GM12878 (cell line): ENCODE measurements at regions not wholly inside any gene's neighbourhood (a gene's known extent, or its start where the extent isn't known, plus 50 kb on each side); places are given as distances from the start of the nearest gene placed in this dataset.

Experiments
- ATAC-seq: fragments of 200-7000 bp; cut with Tn5 transposase; 3 replicates; pipeline ENCODE4 v1.9.1; 2020; ENCODE audit warnings: mild to moderate bottlenecking, moderate library complexity
- BruUV-seq: library from RNA; stranded (reverse); fragments of 400-500 nt; replicated peaks from 2 replicates; lab custom pipeline; 2021; lab: Mats Ljungman, UMichigan
- CTCF ChIA-PET: fragments of 300-600 bp; sonication (Branson Sonifier 250); formaldehyde crosslinking; extraction: SDS; loops from one replicate; lab custom pipeline; 2021; ENCODE audit warnings: inconsistent platforms; lab: Yijun Ruan, JAX
- POLR2A ChIA-PET: fragments of 350-600 bp; formaldehyde crosslinking; extraction: SDS; loops from one replicate; lab custom pipeline; 2021; ENCODE audit warnings: inconsistent platforms; lab: Charles Lee
- RAD21 ChIA-PET: fragments of 300-600 bp; sonication (Branson Sonifier 250); formaldehyde crosslinking; loops from one replicate; lab custom pipeline; 2023; ENCODE audit warnings: antibody characterized with exemption; ENCODE audit not compliant: unreplicated experiment; lab: Charles Lee
- SMC1A ChIA-PET: fragments of 300-600 bp; sonication (Branson Sonifier 250); formaldehyde crosslinking; loops from one replicate; lab custom pipeline; 2023; ENCODE audit not compliant: unreplicated experiment, uncharacterized antibody; lab: Charles Lee
- DNase-seq: peaks from one replicate; pipeline ENCODE4 v3.0.0-alpha.2; 2011; ENCODE audit warnings: low read depth, low spot score
- FAIRE-seq: peaks from 3 replicates; lab custom pipeline; 2011; peaks lifted over from hg19 to GRCh38; lab: Jason Lieb, UNC
- H2AFZ ChIP-seq: 2 replicates; pipeline ENCODE4 v1.6.0; 2011; ENCODE audit warnings: low read depth, low read length, control low read depth; ENCODE audit not compliant: control insufficient read depth
- H3K27ac ChIP-seq: 2 replicates; pipeline ENCODE4 v1.5.1; 2011; ENCODE audit warnings: control low read depth; ENCODE audit not compliant: control insufficient read depth, insufficient read depth
- H3K27me3 ChIP-seq, 2 experiments: replicated peaks in 1 of 2; 2 replicates each; pipeline versions ENCODE4 v1.6.0 to v1.6.1; 2011; ENCODE audit warnings: low read length in 1 of 2; ENCODE audit not compliant: control insufficient read depth in 2 of 2, insufficient read depth in 2 of 2
- H3K36me3 ChIP-seq, 2 experiments: 2 replicates each; pipeline ENCODE4 v1.5.1; 2011; ENCODE audit warnings: low read length in 1 of 2; ENCODE audit not compliant: control insufficient read depth in 2 of 2, insufficient read depth in 2 of 2
- H3K4me1 ChIP-seq: 2 replicates; pipeline ENCODE4 v1.6.1; 2011; ENCODE audit warnings: mild to moderate bottlenecking, low read length, moderate library complexity, mixed read lengths; ENCODE audit not compliant: control insufficient read depth, insufficient read depth
- H3K4me2 ChIP-seq: 2 replicates; pipeline ENCODE4 v1.6.0; 2011; ENCODE audit warnings: control low read depth; ENCODE audit not compliant: control insufficient read depth, insufficient read depth
- H3K4me3 ChIP-seq: fragments of 200-600 bp; sonication (generic); 2 replicates; pipeline ENCODE4 v1.5.1; 2016
- H3K79me2 ChIP-seq: 2 replicates; pipeline ENCODE4 v1.6.0; 2011; ENCODE audit warnings: low read length; ENCODE audit not compliant: control insufficient read depth, insufficient read depth
- H3K9ac ChIP-seq: 2 replicates; pipeline ENCODE4 v1.8.0; 2011; ENCODE audit warnings: low read length, control low read depth, mixed read lengths; ENCODE audit not compliant: control insufficient read depth, insufficient read depth
- H3K9me3 ChIP-seq: replicated peaks from 3 replicates; pipeline ENCODE4 v1.5.1; 2011; ENCODE audit warnings: mild to moderate bottlenecking, low read length; ENCODE audit not compliant: control insufficient read depth, insufficient read depth
- H4K20me1 ChIP-seq: 2 replicates; pipeline ENCODE4 v1.6.0; 2011; ENCODE audit not compliant: control insufficient read depth, insufficient read depth
- ATF7 ChIP-seq: fragments of 450-650 bp; IDR thresholded peaks from 2 replicates; pipeline ENCODE4 v1.6.1; 2016; ENCODE audit warnings: low read depth, mild to moderate bottlenecking
- BHLHE40 ChIP-seq, 2 experiments: fragments of 450-650 bp in 1 of 2; IDR thresholded peaks; 2 replicates each; pipeline ENCODE4 v1.6.1; 2011 to 2017; ENCODE audit warnings: low read depth in 2 of 2, borderline replicate concordance in 1 of 2, improper control_type of control experiment in 1 of 2, low read length in 1 of 2, mild to moderate bottlenecking in 1 of 2
- CBX3 ChIP-seq: fragments of 200-600 bp; sonication (generic); IDR thresholded peaks from 2 replicates; pipeline ENCODE4 v1.6.1; 2016; ENCODE audit warnings: low read depth, borderline replicate concordance
- CHD2 ChIP-seq: IDR thresholded peaks from 2 replicates; pipeline ENCODE4 v1.6.1; 2011; ENCODE audit warnings: low read depth, low read length, improper control_type of control experiment, borderline replicate concordance
- CHD4 ChIP-seq: fragments of 200-600 bp; sonication (generic); IDR thresholded peaks from 2 replicates; pipeline ENCODE4 v1.6.1; 2016; ENCODE audit warnings: mild to moderate bottlenecking
- EZH2 ChIP-seq: IDR thresholded peaks from 2 replicates; pipeline ENCODE4 v1.6.1; 2012; ENCODE audit warnings: low read depth, mild to moderate bottlenecking, control low read depth, inconsistent platforms, low read length, borderline replicate concordance; ENCODE audit not compliant: control insufficient read depth
- HDAC6 ChIP-seq: fragments of 200-600 bp; sonication (generic); IDR thresholded peaks from one replicate; pipeline ENCODE4 v1.8.0; 2017; ENCODE audit warnings: antibody characterized with exemption; ENCODE audit not compliant: unreplicated experiment
- RELA ChIP-seq: fragments of 450-650 bp; IDR thresholded peaks from 2 replicates; pipeline ENCODE4 v1.8.0; 2014; ENCODE audit warnings: borderline replicate concordance; ENCODE audit not compliant: partially characterized antibody
- SMAD1 ChIP-seq: fragments of 450-650 bp; IDR thresholded peaks from 2 replicates; pipeline ENCODE4 v1.6.1; 2018; ENCODE audit warnings: mild to moderate bottlenecking, low read depth; ENCODE audit not compliant: partially characterized antibody
- SREBF2 ChIP-seq: IDR thresholded peaks from 2 replicates; pipeline ENCODE4 v1.6.1; 2012; ENCODE audit warnings: mild to moderate bottlenecking, low read length
- TAF1 ChIP-seq: IDR thresholded peaks from 2 replicates; pipeline ENCODE4 v1.6.1; 2011; ENCODE audit warnings: mild to moderate bottlenecking, low read depth, low read length, borderline replicate concordance
- TCF12 ChIP-seq: IDR thresholded peaks from 2 replicates; pipeline ENCODE4 v1.6.1; 2011; ENCODE audit warnings: low read depth, mild to moderate bottlenecking, low read length
- ZNF274 ChIP-seq: IDR thresholded peaks from one replicate; pipeline ENCODE4 v1.8.0; 2011; ENCODE audit not compliant: insufficient read length, insufficient read depth
- WGBS: methylation state at CpG from one replicate; pipeline ENCODE4 v1.1.6; 2016; ENCODE audit warnings: low lambda C conversion rate; ENCODE audit not compliant: insufficient replicate concordance, insufficient coverage; ENCODE audit errors: missing lambda C conversion rate; 5-methylcytosine and 5-hydroxymethylcytosine counted together
- in situ Hi-C: fragments of 300-500 bp; cut with MboI; formaldehyde crosslinking; loops from 9 replicates; pipeline ENCODE4 v1.14.3; 2018; ENCODE audit warnings: mixed read lengths
- intact Hi-C: fragments of 100-400 bp; cut with micrococcal nuclease; formaldehyde crosslinking; loops from one replicate; pipeline ENCODE4 v1.14.2; 2022; ENCODE audit not compliant: unreplicated experiment

GRCh38 chr3:43215138-43215537 lies 71.2 kb upstream of the SNRK start (continued):
- TF ChIP-seq ZNF274, result no peak

- Histone ChIP-seq H3K9ac (no peak overlapping the region), H3K9me3 (no peaks in the 10 kb centered on the region), H3K79me2 (no peaks in the 10 kb centered on the region), H3K36me3 (no peaks in the 10 kb centered on the region), H3K4me2 (no peak overlapping the region), H2AFZ (no peak overlapping the region), H3K27ac (no peak overlapping the region), H3K4me1 (no peaks in the 10 kb centered on the region), H3K4me3 (no peak overlapping the region), H4K20me1 (no peaks in the 10 kb centered on the region), H3K27me3 (no peaks in the 10 kb centered on the region)
- TF ChIP-seq SREBF2, result no peak
- TF ChIP-seq EZH2, result no peak
- TF ChIP-seq TAF1, result no peak
- no peak for TF ChIP-seq ZNF274
- TF ChIP-seq BHLHE40 (IDR thresholded peaks at IDR 0.05; ENCODE audit: borderline replicate concordance in 1 of 2, low read depth in 2 of 2, low read length in 1 of 2), result no peak
- TF ChIP-seq RELA, result no peak
- no peak for TF ChIP-seq ATF7
- TF ChIP-seq HDAC6, result no peak
- no peak for TF ChIP-seq CHD4
- TF ChIP-seq TCF12, result no peak
- no peak for TF ChIP-seq CBX3
- no peak for TF ChIP-seq SMAD1
- no peak for TF ChIP-seq CHD2
- 50% methylated on average over 4 of the region's 4 CpGs for WGBS
- ChIA-PET SMC1A (interaction anchor here (1.2 to 1.4 kb wide), 3 partner anchors 9 to 74 kb away, joined by 3 to 5 read pairs (median 3); no protein-coding TSS in a partner anchor), CTCF (interaction anchor here (1.4 to 1.7 kb wide), 4 partner anchors 10 to 164 kb away, joined by 4 to 13 read pairs (median 5); no protein-coding TSS in a partner anchor), RAD21 (interaction anchor here (1.5 to 2.3 kb wide), 2 partner anchors 52 to 163 kb away, joined by 6 to 13 read pairs; no protein-coding TSS in a partner anchor), POLR2A (no interaction called here)
- in situ Hi-C loops (no loop called here), intact Hi-C loops (no loop called here)
- no peak for DNase-seq
- no peak for FAIRE-seq
- BruUV-seq, result no TSS peak
- ATAC-seq, result no peak
Observed at GRCh38 chr3:43214616-43215015, 71.7 kb upstream of the SNRK start.
